ENCODE measurements at regions not wholly inside any gene's neighbourhood (a gene's known extent, or its start where the extent isn't known, plus 50 kb on each side); places are given as distances from the start of the nearest gene placed in this dataset.

GRCh38 chr7:157077021-157077420 is 61.7 kb upstream of the UBE3C start (continued):
- no peak for TF ChIP-seq CEBPZ (IDR thresholded peaks at IDR 0.05; ENCODE audit: borderline replicate concordance, low read depth, low read length)
- no peak for TF ChIP-seq L3MBTL2 (IDR thresholded peaks at IDR 0.05)
- no peak for TF ChIP-seq SP2 (IDR thresholded peaks at IDR 0.05; ENCODE audit: extremely low read depth, low read depth, low read length, poor library complexity, severe bottlenecking)
- no peak for TF ChIP-seq KDM2B (CRISPR knock-in tag; IDR thresholded peaks at IDR 0.05)
- no peak for TF ChIP-seq ZNF512 (tag; IDR thresholded peaks at IDR 0.05)
- no peak for TF ChIP-seq MTF1 (CRISPR knock-in tag; IDR thresholded peaks at IDR 0.05; ENCODE audit: borderline replicate concordance)
- no peak for TF ChIP-seq GTF2E2 (tag; IDR thresholded peaks at IDR 0.05)

All from K562 (cell line).